GM21526 (cell line): ENCODE measurements at regions not wholly inside any gene's neighbourhood (a gene's known extent, or its start where the extent isn't known, plus 50 kb on each side); places are given as distances from the start of the nearest gene placed in this dataset.

Experiments
- ATAC-seq: cut with Tn5 transposase; IDR thresholded peaks from one replicate; pipeline ENCODE4 v1.9.1; 2021; ENCODE audit warnings: moderate library complexity; ENCODE audit not compliant: unreplicated experiment, low FRiP score

DNA sequence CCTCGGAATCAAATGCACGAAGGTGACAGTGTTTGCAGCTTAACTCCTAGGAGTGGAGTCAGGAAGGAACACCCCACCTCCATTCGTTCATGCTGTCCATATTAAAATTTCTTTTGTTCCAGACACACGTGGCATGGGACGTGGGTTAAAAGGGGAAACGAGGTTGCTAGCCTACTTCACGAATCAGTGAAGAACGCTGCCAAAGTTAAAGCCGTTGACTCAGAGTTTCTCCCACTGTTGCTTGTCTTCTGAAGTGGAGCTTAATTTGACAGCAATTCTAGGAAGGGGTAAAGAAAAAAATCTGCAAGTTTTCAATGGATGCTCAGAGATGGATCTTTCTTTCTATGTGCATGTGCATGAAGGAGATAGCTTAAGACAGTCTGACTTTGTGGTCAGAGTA is 499.1 kb downstream of the CD83 start:
- ATAC-seq: no peak

DNA sequence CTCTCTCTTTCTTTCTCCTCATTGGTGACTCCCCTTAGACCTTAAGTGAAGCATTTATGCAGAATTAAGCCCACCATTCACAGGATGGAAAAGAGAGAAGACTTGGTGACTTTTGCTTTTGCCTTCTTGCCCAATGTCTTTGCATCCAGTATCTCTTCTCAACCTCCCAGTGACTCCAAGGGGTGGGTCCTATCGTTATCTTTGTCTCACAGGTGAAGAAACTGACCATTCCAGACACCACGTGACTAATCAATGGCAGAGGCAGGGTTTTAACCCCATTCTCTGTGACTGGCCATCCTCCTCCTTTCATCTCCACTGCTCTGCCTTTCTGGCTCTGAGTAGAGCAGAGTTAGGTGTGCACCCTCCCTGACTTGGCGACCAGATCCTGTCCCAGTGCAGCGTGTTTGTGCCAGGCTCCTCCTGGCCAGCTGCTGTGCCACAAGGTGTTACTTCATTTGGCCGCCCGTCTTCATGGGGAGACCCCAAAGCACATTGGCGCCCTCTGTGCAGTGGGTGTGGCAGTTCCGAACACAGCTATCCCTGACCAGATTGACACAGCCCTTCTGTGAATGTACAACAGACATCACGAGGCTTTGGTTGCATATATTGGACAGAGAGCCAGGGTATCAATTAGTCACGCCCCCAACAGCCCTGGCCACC is 501.3 kb downstream of the CD83 start:
- no peak for ATAC-seq

DNA sequence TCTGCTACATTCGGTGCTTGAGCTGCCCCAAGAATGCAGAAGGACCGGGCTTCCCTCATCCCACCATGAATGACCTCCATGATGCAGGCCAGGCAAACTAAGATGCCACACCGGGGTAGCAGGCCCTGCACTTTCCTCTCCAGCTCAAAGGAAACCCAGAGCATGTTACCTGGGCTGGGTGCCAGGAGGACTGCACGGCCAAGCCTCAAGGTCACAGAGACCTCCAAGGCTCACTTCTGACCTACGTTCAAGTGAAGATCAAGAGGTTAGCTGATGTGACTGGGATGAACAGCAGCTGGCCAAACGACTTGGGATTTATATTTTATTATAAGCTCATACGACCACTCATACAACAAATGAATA is 501.8 kb downstream of the CD83 start:
- no peak for ATAC-seq

DNA sequence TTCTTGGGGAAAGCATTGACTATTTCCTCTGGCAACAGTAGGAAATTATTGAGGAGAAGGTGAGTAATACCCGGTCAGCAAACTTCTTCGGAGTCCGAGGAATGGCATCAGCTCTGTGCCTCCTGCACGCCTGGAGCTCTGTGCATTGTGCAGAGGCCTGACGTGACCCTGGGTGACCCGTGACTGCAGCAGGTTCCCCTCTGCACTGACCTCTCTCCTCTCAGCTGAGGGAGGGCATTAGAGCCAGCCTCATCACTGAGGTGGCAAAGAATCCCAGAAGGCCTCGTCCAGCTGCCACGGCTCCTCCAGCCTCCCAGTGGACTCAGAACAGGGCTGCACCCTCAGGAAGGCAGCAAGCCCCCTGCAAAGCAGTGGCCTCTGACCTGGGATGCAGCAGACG is 502.9 kb downstream of the CD83 start:
- ATAC-seq: no peak

DNA sequence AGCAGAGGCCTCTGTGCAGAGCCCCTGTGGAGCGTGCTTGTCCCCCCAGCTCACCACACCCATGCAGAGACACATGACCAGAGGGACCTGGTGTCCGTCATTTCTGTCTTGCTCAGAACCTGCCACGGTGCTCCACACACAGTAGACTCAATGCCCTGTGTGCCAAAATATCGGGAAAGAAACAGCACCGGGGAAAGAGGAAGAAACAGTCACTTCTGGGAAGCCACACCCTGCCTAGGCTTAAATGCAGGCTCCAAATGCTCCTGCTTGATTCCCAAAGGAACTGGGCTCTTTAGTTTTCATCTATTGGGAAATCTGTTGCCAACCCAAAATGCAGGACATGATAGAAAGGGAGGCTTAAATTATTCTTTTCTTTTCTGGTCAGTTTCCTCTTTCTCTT is 503.9 kb downstream of the CD83 start:
- ATAC-seq: no peak

DNA sequence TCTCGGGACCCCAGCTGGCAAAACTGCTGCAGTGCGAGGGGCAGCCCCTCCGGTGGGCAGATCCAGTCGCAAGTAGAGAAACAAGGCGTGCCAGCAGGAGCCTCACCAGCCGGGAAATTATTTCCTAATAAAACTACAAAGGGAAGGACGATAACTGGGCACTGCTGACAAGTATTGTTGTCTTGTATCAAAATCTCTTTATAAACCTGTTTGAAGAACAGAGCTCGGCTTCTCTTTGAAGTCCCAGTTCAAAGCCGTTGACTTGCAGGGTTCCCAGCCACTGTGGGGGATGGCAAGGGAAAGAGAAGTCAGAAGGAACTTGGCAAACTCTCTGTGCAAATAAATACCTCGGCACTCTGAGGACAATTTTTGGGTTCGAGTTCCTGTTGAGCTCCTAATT is 504.5 kb downstream of the CD83 start:
- ATAC-seq: no peak

DNA sequence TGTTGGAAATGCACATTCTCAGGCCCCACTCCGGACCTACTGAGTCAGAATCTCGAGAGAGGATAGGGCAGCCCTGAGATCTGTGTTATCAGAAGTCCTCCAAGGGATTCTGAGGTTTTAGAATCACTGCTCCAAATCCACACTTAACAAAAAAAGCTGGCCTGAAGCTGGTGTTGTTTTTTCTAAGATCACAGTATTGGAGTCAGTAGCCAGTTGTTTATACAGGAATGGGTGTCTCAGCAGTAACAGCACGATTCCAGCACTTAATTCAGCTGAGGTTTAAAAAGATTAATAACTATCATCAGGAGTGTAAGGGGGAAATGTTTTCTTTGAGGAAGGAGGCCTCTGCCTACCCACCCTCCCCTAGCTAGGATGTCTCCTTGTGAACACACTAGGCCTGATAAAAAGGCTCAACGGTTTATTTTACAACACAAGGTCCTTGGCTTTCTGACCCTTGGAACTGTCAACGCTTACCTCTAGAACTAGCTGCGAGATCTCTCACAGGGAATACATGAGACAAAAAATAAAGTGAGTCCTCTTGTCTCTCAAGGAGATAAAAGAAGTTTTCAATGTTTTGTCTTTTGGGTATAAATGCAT is 505.4 kb downstream of the CD83 start:
- ATAC-seq: no peak

DNA sequence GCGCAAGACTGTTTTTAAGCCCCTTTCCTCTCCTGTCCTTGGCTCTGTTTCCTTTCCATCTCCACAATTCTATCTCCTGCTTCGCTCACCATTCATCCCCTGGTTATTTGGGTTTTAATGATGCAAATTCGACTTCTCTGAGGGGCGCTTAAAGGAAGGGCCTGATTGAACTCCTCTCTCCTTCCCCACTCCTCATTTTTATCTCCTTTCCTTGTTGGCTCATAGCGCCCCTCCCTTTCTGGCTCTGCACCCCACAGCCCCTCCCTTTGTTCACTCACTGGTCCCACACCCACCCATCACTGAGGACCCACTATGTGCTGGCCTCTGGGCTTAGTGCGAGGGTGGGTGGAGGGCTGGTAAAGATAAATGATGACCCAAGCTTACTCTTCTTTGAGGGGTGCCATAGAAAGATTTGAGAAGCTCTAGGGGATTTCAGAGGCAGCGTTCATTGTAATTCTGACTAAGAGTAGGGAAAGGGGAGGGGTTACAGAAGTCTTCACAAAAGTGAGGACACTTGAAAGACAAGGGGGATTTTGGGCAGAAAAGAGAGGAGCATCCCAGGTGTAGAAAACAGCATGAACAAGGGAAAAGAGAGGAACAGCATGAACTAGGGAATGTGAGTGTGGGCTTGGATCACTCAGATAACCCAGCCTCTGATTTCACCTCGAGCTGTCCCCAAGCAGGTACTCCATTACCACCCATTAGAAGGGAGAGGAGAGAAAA is 507.8 kb downstream of the CD83 start:
- ATAC-seq: no peak

DNA sequence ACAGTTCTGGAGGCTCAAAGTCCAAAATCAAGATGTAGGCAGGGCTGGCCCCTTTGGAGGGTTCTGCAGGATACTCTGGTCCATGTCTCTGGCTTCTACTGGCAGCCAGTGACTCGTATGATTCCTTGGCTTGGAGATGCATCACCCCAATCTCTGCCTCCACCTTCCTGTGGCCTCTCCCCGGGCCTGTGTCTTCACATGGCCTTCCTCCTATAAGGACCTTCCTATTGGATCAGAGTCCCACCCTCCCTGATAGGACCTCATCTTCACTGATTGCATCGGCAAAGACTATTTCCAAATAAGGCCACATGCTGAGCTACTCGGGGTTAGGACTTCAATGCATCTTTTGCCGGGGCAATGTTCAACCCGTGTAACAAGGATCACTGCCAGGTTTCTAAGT is 509.0 kb downstream of the CD83 start:
- ATAC-seq: no peak

DNA sequence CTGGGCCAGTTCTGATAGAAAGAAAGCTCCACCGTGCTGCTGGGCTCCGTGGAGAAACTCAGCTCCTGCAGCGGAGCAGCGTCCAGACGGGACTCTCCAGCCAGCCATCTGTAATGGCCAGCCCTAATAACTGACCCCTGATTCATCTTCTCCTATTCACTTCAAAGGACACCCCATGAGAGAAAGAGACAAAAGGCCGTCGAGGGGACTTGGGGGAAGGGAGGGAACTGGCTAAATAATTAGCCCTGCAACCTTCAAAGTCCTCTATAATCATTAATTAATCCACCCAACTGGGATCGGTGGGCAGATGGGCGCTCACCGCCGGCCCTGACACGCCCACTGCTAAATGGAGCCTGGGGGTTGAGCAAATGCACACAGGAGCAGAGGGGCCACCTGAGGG is 512.4 kb downstream of the CD83 start:
- ATAC-seq: no peak

DNA sequence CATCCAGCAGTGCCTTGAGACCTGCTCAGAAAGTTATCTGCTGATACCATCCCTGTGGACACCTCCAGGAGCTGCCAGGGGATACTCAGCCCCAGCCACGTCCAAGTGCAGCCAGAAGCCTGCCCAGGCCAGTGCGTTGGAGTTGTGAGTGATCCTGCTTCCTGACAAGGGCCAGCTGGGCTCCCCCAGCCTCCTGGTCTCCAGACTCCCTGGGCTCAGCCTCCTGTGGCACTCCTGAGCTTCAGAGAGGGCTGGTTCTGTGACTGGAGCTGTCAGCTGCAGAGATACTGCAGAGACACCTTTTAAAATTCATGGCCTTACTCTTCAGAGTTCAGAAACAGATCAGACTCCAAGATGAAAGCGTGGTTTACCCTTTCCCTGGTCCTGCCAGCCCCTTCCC is 515.9 kb downstream of the CD83 start:
- ATAC-seq: no peak

DNA sequence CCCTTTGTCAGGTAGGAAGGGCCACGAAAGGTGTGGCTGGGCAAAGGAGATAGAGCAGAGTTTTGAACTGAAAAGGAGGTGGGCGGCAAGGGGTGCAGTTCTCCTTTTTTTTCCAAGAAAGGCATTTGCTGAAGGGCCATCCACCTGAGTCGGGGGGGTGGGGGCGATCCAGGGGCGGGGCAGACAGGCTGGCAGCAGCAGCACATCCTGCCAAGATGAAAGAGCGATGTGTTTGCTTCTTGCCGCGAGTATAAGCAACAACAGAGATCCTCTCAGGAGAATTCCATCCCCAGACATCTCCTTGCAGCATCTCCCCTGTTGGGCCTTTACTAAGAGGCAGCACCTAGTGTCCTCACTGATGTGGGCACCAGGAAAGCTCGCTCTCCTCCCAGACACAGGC is 516.5 kb downstream of the CD83 start:
- ATAC-seq: no peak

DNA sequence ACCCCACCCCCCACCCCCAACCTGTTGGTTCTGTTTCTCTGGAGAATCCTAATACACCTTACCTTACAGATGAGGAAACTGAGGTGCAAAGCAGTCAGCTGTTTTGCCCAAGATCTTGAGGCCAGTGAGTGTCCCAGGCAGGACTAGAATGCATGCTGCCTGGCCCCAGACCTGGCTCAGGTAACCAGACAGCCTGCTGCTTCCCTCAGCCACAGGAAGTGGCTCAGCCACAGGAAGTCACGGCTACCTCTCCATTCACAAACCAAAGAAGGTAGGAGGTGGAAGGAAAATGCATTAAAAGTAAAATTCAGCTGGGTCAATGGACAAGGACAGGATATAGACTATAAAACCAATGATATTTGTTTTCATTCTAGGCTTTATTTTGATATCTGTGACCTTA is 517.6 kb downstream of the CD83 start:
- no peak for ATAC-seq

DNA sequence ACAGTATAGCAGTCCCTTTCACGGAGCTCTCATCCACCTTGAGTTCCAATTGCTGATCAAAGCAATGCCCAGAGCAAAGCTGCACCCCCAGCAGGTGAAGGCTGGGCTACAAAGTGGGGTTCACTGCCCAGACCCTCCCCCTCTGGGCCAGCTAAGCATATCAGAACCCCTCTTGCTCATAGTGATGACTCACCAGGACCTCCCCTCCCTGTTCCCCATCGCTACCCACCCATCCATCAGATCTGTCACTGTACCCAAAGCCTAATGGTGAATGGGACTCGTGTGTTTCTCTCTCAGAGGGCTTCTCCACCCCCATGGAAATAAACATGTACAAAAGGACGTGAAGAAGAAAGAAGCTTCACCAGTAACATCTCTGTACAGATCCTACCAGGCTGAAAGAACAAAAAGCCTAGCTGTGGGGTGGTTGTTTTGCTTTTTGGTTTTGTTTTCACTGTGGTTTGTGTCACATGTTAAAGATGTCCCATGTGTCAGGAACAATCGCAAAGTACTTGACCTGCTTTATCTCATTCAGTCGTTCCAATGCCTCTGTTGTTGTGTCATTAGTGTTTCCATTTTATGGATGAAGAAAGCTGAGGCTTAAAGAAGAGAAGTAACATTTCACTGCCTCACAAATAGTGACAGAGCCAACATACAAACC is 518.5 kb downstream of the CD83 start:
- ATAC-seq: no peak

DNA sequence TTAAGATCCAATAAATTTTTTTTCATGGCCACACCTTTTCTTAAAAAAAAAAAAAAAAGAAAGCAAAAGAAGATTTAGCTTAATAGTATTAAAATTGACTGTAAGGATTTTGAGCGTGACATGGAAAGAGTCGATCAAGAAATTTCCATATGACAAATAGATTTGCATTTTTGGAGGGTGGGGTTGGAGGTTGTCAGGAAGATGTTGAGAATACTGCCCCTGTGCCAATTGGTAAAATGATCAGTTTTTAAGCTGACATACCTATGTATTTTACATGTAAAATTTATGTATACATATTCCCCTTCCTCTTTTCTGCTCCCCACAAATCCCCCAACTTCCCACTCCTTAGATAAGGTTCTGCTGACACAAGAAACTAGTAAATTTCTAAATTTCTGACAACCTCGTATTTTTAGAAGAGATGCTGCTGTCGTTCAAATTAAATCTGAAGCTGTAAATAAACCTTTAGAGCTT is 520.9 kb downstream of the CD83 start:
- ATAC-seq: no peak

DNA sequence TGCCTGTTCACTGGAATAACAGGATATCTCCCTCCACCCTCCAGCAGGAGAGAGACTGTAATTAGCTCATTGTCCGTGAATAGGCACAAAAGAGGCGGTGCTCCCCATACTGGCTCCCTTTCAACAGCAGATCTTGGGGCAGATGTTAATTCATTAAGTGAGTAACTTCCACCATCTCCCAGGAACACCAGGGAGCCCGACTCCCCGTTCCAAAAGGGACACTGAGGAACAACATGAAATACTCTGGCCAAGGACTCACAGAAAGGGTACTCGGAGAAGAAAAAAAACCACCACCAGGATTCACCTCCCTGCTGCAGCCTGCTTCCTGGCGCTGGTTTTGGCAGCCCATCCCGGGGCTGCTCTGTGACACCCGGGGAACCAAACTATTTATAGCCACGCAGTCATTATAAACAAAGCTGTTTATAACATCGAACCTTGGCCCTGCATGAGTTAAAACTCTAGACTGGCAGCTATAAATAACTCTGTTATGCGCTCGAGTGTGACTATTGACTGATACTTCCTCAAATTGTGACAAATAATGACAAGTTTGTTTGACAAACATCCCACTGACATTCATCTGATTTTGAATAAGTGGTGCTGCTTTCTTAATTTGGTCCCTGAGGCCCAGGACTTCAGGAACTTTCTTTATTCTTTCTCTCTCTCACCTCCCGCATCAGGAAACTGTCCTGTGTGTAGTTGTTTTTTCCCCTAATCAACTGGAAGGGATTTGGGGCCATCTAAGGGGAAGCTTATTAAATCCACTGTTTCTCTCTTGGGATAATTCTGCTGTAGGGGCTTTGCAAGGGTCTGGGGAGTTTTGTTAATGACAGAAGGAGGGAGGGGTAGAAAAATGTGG is 521.6 kb downstream of the CD83 start:
- ATAC-seq: no peak

DNA sequence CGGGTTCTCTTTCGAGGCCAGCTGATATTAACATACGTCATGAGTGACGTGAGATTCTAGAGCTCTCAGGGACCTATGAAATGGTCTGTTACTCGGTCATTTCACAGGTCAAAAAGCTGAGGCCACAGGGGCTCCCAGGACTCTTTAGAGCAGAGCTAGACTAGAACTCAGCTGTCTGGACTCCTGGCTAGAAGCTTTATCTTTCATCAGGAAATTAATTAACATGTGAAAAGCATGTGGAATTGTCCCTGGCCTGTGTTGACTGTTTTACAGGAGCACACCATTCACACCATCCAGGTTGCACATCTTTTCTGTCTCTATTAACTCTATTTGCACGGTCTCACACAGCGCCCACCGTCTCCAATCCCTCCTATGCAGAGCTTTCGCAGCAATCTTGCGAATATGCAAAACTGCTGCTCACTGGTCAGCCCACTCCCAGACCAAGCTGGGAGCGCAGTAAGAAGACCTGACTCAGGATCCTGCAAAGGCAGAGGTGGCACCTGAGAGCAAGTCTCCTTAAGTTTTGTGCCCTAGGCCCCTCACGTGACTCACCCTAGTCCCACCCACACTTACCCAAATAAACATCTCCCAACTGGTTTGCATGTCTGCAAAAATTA is 522.5 kb downstream of the CD83 start:
- no peak for ATAC-seq

DNA sequence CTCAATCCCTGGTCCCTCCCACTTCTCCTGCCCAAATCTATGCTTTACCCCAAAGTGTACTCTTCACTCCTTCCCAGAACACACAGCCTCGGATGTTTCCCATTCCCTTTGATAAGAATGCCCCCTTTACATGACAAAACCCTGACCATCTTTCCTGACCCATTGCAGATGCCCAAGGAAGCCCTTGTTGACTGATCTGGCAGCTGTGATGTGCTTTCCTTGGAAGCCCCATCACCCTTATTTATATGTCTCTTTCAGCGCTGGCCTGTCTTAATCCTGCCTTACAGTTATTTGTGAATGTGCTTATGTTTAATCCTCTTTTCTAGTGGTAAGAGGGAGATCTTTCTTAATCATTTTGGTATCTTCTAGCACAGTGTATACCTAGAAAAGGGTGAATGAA is 523.1 kb downstream of the CD83 start:
- ATAC-seq: no peak

DNA sequence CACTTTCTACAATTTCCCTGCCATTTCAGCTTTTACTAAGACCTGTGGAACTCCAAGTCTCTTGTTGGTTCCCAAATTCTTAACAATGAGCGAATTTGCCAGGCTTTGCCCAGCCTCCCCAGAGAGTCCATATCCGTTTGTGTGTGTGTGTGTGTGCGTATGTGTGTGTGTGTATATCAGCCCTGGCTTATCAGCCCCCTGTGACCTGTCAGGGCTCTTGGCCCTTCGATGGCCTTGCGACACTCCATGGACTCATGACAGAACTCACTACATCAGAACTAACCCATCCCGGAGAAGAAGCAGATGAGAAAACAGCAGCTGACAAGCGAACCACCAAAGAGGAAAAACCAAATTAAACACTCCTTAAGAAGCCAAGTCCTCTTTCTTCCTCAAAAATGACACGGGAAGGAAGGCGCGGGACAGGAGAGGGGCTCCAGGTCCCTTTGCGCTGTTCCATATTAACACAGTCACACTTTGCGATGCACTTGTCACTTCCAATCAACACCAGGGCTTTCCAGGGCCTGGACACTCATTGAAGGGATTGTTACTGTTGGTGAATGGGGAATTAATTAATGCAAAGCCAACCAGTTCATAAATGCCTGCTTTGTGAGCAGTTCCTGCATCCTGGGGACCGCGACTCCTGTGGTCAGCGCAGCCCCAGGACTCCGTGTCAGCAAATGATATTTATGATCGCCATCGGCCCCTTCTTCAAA is 524.0 kb downstream of the CD83 start:
- no peak for ATAC-seq

DNA sequence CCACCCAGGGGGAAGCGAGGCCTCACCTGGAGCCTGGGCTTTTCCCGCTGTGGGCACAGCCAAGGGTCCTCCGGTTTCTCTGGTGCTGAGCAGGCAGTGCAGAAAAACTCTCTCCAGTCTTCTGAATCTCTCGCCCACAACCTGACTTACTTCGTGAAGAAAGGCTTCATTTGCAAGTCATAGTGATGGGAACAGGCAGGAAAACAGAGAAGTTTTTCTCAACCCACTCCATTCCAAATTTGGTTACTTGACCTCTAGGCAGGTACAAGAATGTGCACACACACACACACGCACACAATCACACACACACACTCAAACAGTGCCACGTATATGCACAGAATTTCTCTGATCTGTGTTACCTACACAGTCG is 524.5 kb downstream of the CD83 start:
- no peak for ATAC-seq
